ENCODE measurements at regions not wholly inside any gene's neighbourhood (a gene's known extent, or its start where the extent isn't known, plus 50 kb on each side); places are given as distances from the start of the nearest gene placed in this dataset.

DNA sequence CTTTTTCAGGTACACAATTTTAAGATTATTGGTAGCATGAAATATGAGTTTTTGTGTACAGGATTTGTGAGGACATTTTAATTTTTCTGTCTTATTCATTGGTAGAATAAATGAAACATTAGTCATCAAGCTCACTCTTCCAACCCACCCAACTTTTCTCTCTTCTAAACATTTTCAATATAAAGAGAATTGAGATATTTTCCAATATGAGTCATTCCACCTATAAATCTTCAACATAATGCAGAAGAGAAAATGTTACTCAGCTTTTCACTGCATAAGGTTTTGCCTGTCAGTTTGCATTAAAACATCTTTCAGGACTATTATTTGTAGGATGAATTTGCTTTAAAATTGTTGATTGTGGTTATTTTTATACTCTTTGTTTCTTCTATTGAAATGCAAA, 330.7 kb downstream of the PCDH20 start:
- TF ChIP-seq POLR2A (IDR thresholded peaks at IDR 0.05) = no peak
- TF ChIP-seq, protein P1, sequence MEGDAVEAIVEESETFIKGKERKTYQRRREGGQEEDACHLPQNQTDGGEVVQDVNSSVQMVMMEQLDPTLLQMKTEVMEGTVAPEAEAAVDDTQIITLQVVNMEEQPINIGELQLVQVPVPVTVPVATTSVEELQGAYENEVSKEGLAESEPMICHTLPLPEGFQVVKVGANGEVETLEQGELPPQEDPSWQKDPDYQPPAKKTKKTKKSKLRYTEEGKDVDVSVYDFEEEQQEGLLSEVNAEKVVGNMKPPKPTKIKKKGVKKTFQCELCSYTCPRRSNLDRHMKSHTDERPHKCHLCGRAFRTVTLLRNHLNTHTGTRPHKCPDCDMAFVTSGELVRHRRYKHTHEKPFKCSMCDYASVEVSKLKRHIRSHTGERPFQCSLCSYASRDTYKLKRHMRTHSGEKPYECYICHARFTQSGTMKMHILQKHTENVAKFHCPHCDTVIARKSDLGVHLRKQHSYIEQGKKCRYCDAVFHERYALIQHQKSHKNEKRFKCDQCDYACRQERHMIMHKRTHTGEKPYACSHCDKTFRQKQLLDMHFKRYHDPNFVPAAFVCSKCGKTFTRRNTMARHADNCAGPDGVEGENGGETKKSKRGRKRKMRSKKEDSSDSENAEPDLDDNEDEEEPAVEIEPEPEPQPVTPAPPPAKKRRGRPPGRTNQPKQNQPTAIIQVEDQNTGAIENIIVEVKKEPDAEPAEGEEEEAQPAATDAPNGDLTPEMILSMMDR (IDR thresholded peaks at IDR 0.05) = no peak

Measured in esophagus squamous epithelium (tissue), 4 donors.